Inferior parietal cortex (tissue), 1 donor: ENCODE measurements at regions not wholly inside any gene's neighbourhood (a gene's known extent, or its start where the extent isn't known, plus 50 kb on each side); places are given as distances from the start of the nearest gene placed in this dataset.
"Not testable (repeated sequence)": the region's sequence is repeated elsewhere in the genome, so short reads cannot be mapped to it uniquely, and the experiment has no call there.

Experiments
- DNase-seq: peaks from one replicate; pipeline ENCODE4 v3.0.0-alpha.2; 2016; ENCODE audit errors: extremely low spot score

DNA sequence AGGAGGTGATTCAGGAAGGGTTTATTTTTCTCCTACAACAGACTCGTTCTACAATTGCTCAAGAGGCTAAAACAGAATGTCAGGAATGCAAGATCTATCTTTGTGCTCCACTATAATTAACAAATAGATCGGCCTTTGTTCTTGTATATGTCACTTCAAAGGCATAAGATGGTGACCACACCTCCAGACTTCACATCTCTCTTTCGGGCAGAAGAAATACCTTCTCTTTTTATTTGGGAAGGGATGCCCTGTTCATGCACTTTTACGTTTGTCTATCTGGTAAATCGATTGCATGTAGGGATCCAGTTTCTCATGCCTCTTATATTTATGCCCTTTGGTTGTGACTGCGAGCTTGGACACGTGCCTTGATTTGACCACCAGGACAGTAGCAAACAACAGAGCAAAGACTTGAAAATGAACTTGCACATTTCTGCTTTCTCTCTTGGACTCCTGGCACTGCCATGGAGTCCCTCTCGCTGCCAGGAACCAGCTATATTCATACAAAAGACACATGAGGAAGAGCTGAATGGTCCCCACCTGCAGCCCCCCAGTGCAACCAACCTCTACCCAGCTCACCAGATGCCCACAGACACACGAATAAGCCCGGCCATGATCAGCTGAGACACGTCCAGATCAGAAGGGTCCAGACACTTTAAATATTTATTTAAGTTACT is 219.8 kb upstream of the STXBP5 start:
- DNase-seq: no peak

GRCh38 chr6:146985111-146985510 is 219.1 kb upstream of the STXBP5 start:
- DNase-seq: no peak

DNA sequence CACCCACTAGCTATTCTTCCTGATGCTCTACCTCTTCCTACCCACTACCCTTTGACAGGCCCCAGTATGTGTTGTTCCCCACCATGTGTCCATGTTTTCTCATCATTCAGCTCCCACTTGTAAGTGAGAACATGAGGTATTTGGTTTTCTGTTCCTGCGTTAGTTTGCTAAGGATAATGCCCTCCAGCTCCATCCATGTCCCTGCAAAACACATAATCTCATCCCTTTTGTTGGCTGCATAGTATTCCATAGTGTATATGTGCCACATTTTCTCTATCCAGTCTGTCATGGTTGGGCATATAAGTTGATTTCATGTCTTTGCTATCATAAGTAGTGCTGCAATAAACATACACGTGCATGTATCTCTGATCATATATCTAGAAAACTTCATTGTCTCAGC is 218.3 kb upstream of the STXBP5 start:
- DNase-seq: no peak

DNA sequence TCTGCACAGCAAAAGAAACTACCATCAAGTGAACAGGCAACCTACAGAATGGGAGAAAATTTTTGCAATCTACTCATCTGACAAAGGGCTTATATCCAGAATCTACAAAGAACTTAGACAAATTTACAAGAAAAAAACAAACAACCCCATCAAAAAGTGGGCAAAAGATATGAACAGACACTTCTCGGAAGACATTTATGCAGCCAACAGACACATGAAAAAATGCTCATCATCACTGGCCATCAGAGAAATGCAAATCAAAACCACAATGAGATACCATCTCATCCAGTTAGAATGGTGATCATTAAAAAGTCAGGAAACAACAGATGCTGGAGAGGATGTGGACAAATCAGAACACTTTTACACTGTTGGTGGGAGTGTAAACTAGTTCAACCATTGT is 216.3 kb upstream of the STXBP5 start:
- DNase-seq: not testable (repeated sequence)

DNA sequence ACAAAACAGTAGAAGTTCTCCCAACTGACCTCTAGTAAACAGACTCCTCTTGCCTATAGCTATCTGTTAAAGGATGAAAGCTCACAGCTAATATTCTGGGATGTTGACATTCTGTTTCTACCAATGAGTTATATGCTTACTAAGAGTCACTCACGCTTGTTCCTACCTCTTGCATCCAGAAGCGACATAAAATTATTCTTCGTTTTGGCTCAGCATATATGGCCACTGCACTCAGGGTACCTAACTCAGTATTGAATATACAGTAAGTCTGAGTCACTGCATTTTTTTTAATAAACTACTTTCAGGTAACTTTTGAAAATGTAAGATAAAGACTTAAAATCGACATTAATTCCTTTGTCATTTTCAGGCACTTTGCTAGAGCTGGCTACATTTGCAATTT is 214.4 kb upstream of the STXBP5 start:
- DNase-seq: no peak

DNA sequence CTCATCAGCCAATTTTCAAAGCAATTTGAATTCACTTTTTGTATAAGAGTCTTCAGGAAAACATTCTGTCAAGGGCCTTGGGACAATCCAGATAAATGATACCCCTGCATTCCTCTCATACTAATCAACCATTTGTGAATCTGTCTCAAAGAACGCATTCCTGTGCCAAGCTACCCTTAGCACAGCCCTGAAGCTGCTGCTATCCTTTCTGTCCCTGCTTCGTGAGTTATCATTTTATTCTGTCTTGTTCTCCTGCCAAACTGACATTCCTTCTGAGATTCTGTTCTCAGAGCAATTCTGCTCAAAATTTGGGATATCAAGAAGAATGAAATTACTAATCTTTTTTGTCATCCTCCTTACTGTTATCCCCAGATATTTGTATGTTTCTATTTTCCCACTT is 213.9 kb upstream of the STXBP5 start:
- no peak for DNase-seq

- no peak for DNase-seq
Measured at GRCh38 chr6:146990821-146991798, 213.1 kb upstream of the STXBP5 start.

DNA sequence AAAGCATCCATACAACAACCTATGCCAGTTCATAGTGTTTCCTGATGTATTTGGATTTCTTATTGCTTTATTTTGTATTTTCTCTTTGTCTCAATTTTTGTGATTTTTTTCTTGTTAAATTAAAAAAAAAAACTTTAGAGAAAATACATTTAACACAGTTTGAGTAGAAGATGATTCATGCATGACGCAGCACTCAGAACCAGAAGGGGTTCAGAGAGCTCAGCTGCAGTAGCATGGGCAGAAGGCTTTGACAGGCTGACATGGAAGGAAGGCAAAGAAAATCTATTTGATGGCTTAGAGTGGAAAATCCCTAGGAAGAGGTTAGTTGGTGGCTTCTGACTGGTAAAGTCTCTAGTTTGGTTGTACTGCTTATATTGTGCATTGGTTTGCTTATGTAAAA is 207.2 kb upstream of the STXBP5 start:
- no peak for DNase-seq

GRCh38 chr6:146999766-147000165 is 204.5 kb upstream of the STXBP5 start:
- DNase-seq: no peak

- no peak for DNase-seq
Measured at GRCh38 chr6:147000545-147001488, 203.4 kb upstream of the STXBP5 start.

DNA sequence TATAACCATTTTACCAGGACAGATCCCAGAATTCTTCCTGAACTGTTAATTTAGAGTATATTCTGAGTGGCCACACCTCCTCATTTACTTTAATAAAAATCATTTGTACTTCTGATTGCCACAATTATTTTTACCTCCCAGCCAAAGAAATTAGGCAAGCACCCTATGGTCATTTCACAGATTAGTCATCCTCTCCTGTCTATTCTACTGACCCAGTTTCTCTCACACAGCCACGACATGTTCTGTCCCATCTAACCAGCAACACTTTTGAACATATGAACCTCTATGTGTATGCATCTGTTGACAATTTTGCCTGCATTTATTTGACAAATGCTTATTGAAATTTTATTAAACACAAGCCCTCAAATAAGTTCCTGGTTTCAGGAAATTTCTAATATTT is 202.6 kb upstream of the STXBP5 start:
- no peak for DNase-seq

DNA sequence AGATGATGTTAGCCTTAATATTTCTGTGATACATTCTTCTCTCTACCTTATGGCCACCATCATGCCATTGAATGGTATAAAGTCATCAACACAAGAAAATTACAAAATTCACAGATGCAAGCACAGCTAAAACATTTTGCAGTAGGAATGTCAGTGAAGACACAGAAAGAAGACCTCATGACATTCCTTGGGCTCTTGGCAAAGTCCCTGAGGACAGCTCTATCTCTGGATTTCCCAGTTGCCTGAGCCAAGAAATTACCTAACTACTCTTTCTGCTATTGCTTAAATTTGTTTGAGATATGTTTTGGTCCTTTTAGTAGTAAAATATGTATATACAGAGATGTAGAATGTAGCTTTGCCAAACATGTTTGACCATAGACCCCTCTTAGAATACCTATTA is 201.0 kb upstream of the STXBP5 start:
- DNase-seq: no peak

- DNase-seq: no peak
Measured at GRCh38 chr6:147005499-147005898, 198.7 kb upstream of the STXBP5 start.

GRCh38 chr6:147007441-147007840 is 196.8 kb upstream of the STXBP5 start:
- no peak for DNase-seq

- no peak for DNase-seq
Measured at GRCh38 chr6:147009358-147009757, 194.9 kb upstream of the STXBP5 start.

DNA sequence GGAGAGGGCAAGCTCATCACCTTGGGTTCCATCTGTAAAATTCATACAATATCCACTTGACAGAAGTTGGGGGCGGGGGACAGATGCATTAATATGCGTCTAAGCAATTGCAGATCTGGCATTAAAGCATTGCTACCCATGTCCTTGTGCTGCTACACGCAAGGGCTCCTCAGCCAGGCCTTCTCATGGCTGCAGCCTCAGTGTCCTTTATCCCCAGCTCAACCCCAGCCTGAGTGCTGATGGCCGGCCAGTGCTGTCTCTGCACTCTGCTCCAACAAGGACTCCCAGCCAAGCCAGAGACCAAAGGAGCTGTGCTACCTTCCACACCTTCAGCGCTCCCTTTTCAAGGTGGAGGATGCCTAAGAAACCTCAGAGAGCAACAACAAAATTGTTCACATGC is 188.5 kb upstream of the STXBP5 start:
- DNase-seq: no peak

DNA sequence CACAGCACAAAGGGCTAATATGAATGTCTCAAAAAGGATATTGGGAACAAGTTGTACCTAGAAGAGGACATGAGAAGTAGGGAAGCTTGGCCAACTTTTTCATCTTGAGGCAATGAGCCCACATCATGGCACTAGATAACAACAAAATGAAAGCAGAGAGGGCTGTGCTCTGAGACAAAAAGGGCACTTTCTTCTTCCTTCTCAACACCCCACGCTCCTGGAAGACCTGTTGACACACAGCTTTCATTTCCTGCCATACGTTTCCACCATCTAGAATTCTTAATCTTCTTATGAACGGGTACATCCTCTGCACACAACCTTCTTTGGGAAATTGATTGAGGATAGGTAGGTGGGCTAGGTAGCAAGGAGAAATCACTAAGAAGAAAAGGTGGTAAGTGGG is 187.8 kb upstream of the STXBP5 start:
- DNase-seq: no peak

DNA sequence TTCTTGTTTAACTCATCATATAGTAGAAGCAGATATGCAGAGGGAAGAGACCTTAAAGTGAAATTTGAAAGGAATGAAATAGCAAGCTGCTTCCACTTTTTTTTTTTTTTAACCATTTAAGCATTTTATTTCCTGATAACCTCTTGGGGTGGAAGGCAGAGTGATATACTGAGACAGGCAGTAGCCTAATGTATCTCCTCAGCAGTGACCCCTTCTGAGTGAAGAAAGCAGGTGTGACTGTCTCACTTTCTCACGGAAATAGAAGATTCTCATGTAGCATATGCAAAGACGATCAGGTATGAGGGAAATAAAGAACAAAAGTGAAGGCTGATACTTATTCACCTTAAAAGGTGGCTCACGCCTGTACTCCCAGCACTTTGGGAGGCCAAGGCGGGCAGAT is 187.1 kb upstream of the STXBP5 start:
- DNase-seq: no peak

DNA sequence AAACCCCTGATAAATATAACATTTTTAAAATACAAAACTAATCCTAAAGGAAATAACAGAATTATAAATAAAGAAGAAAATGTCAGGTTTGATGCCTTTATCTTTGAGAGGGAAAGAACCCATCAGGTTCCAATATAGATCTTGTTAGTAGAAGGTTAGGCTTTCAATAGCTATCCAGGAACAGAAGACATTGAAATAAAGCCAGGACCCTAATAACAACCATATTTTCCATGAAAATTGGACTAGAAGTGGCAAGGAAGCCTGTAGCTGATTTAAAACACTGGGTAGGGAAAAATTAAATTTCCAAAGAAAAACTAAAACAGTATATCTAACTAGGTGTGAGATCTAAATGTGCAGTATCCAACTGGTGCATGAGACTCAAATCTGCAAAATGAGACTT is 185.2 kb upstream of the STXBP5 start:
- no peak for DNase-seq

DNA sequence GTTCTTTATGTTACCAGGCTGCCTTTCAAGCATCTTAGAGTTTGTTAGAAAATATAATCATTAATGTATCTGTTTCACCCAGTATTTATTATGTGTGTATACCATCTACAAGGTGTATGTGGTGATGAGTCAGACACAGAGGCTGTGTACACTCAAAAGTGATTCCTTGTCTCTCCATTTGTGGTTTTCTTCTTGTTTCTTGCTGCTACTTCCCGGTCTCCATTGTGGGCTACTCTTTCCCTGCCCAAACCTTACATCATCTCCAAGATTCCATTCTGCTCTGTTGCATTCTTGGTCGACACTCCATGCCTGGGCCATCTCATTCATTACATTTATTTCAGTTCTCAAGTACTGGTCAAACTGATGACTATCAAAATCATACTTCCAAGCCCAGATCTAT is 182.2 kb upstream of the STXBP5 start:
- DNase-seq: no peak

DNA sequence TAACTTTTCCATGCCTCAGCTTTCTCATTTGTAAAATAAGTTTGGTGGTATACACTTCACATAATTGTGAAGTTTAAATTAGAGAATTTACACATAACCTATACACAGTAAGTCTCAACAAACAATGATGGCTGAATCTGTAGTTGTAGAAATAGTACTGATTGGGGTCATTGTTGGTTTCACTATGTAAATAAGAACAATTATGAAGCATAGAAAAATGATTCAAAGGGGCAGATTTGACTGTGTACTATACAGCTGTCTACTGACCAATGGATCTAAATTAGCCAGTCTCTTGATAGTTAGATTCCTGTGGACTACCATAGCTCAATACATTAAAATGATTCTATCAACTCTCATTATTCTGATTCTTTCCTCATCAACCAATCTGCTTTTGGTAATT is 181.1 kb upstream of the STXBP5 start:
- DNase-seq: no peak

DNA sequence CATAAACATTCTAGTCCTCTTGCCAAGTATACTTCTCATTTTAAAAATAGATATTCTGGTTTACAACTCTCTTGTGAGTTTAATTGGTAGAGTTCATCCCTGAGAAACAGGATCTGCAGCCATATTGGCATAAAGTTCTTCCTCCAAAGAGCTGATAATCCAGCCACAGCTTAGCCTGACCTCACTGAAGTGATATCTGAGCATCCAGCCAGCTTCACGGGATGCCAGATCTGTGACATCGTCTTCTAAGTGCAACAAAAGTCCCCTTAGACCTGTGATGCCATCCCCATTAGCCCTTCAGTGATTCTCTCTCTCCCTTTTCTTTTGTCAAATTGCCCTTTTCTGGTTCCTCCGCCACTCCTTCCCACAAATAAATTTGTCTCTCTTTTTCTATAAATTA is 180.6 kb upstream of the STXBP5 start:
- DNase-seq: no peak
